Karpas-422 (cell line): ENCODE measurements at regions not wholly inside any gene's neighbourhood (a gene's known extent, or its start where the extent isn't known, plus 50 kb on each side); places are given as distances from the start of the nearest gene placed in this dataset.

ENCODE experiments used
- DNase-seq: peaks from one replicate; pipeline ENCODE4 v3.0.0-alpha.2; 2015
- H2AFZ ChIP-seq: fragments of 200-600 bp; sonication (generic); 2 replicates; pipeline ENCODE4 v1.6.1; 2014; ENCODE audit warnings: antibody characterized with exemption, low read length, mixed read lengths
- H3K27ac ChIP-seq: fragments of 200-600 bp; sonication (generic); 2 replicates; pipeline ENCODE4 v1.5.1; 2014; ENCODE audit warnings: mild to moderate bottlenecking, low read length, moderate library complexity
- H3K27me3 ChIP-seq: fragments of 200-600 bp; sonication (generic); 2 replicates; pipeline ENCODE4 v1.6.1; 2014; ENCODE audit warnings: low read length, mixed read lengths
- H3K36me3 ChIP-seq: fragments of 200-600 bp; sonication (generic); 2 replicates; pipeline ENCODE4 v1.6.1; 2014; ENCODE audit warnings: low read length, mixed read lengths; ENCODE audit not compliant: insufficient read depth
- H3K4me1 ChIP-seq: fragments of 200-600 bp; sonication (generic); 2 replicates; pipeline ENCODE4 v1.6.1; 2014; ENCODE audit warnings: mild to moderate bottlenecking, low read length, mixed read lengths
- H3K4me2 ChIP-seq: fragments of 200-600 bp; sonication (generic); 2 replicates; pipeline ENCODE4 v1.6.1; 2014; ENCODE audit warnings: low read length, low read depth, mild to moderate bottlenecking; ENCODE audit not compliant: poor library complexity, severe bottlenecking
- H3K4me3 ChIP-seq: fragments of 200-600 bp; sonication (generic); 2 replicates; pipeline ENCODE4 v1.5.1; 2014; ENCODE audit warnings: mild to moderate bottlenecking, antibody characterized with exemption, low read length, mixed read lengths
- H3K79me2 ChIP-seq: fragments of 200-600 bp; sonication (generic); 2 replicates; pipeline ENCODE4 v1.6.1; 2014; ENCODE audit warnings: mild to moderate bottlenecking, low read length, mixed read lengths
- H3K9ac ChIP-seq: fragments of 200-600 bp; sonication (generic); 2 replicates; pipeline ENCODE4 v1.6.0; 2014; ENCODE audit warnings: low read length
- H3K9me2 ChIP-seq: fragments of 200-600 bp; sonication (generic), shearing (Covaris generic); replicated peaks from 2 replicates; pipeline ENCODE4 v1.6.0; 2014; ENCODE audit warnings: mild to moderate bottlenecking, low read length, moderate library complexity; ENCODE audit not compliant: insufficient read depth
- H3K9me3 ChIP-seq: fragments of 300-700, 200-600 bp; sonication (generic); 2 replicates; pipeline ENCODE4 v1.6.1; 2014; ENCODE audit warnings: low read length, mixed read lengths
- H4K20me1 ChIP-seq: fragments of 200-600 bp; sonication (generic); 2 replicates; pipeline ENCODE4 v1.6.1; 2014; ENCODE audit warnings: mild to moderate bottlenecking, antibody characterized with exemption, low read length, low read depth; ENCODE audit not compliant: insufficient read depth

- Histone ChIP-seq H3K9ac (no peak overlapping the region), H2AFZ (no peak overlapping the region), H3K36me3 (no peaks in the 10 kb centered on the region), H3K4me3 (no peak overlapping the region), H3K27ac (no peak overlapping the region), H3K27me3 (no peaks in the 10 kb centered on the region), H4K20me1 (no peaks in the 10 kb centered on the region), H3K9me2 (no peaks in the 10 kb centered on the region), H3K9me3 (no peaks in the 10 kb centered on the region), H3K4me1 (no peaks in the 10 kb centered on the region), H3K4me2 (no peak overlapping the region), H3K79me2 (no peaks in the 10 kb centered on the region)
- no peak for DNase-seq
These were observed 59.8 kb upstream of the SOX1 start for GRCh38 chr13:112007191-112007590.

- no peaks in the 10 kb centered on the region for H4K20me1 ChIP-seq
- H3K27me3 ChIP-seq, result no peaks in the 10 kb centered on the region
- H2AFZ ChIP-seq, result no peak overlapping the region
- H3K27ac ChIP-seq, result no peak overlapping the region
- no peaks in the 10 kb centered on the region for H3K4me1 ChIP-seq
- no peaks in the 10 kb centered on the region for H3K9me2 ChIP-seq
- no peak for DNase-seq
- H3K36me3 ChIP-seq, result no peaks in the 10 kb centered on the region
- H3K9me3 ChIP-seq, result no peaks in the 10 kb centered on the region; the same call in 1 of the 2 replicates
- no peaks in the 10 kb centered on the region for H3K79me2 ChIP-seq
- no peak overlapping the region for H3K4me2 ChIP-seq
- H3K9ac ChIP-seq, result no peak overlapping the region
- H3K4me3 ChIP-seq, result no peak overlapping the region
These were observed 56.2 kb upstream of the SOX1 start for GRCh38 chr13:112010714-112011113.

GRCh38 chr13:112012016-112012704 is 54.8 kb upstream of the SOX1 start:
- no peak overlapping the region for H3K4me2 ChIP-seq
- no peak overlapping the region for H2AFZ ChIP-seq
- H3K27ac ChIP-seq, result no peak overlapping the region
- H3K27me3 ChIP-seq, result no peaks in the 10 kb centered on the region
- no peak for DNase-seq
- no peaks in the 10 kb centered on the region for H3K9me2 ChIP-seq
- no peaks in the 10 kb centered on the region for H3K79me2 ChIP-seq
- no peak overlapping the region for H3K9ac ChIP-seq
- no peaks in the 10 kb centered on the region; the same call in 1 of the 2 replicates for H3K9me3 ChIP-seq
- no peaks in the 10 kb centered on the region for H3K4me1 ChIP-seq
- no peaks in the 10 kb centered on the region for H3K36me3 ChIP-seq
- no peak overlapping the region for H3K4me3 ChIP-seq
- no peaks in the 10 kb centered on the region for H4K20me1 ChIP-seq

GRCh38 chr13:112012705-112013085 is 54.3 kb upstream of the SOX1 start:
- no peak overlapping the region for H3K9ac ChIP-seq
- DNase-seq, result no peak

GRCh38 chr13:112013665-112014064 is 53.3 kb upstream of the SOX1 start:
- Histone ChIP-seq H3K79me2 (no peaks in the 10 kb centered on the region), H3K4me1 (no peaks in the 10 kb centered on the region), H2AFZ (no peak overlapping the region), H3K27ac (no peak overlapping the region), H3K9me2 (no peaks in the 10 kb centered on the region), H3K4me2 (no peak overlapping the region), H3K9me3 (no peaks in the 10 kb centered on the region; the same call in 1 of the 2 replicates), H3K4me3 (no peak overlapping the region), H3K27me3 (no peaks in the 10 kb centered on the region), H3K9ac (no peak overlapping the region), H4K20me1 (no peaks in the 10 kb centered on the region), H3K36me3 (no peaks in the 10 kb centered on the region)
- no peak for DNase-seq

More at GRCh38 chr13:112012705-112013085, 54.3 kb upstream of the SOX1 start:
- Histone ChIP-seq H4K20me1 (no peaks in the 10 kb centered on the region), H2AFZ (no peak overlapping the region), H3K4me3 (no peak overlapping the region), H3K9me3 (no peaks in the 10 kb centered on the region; the same call in 1 of the 2 replicates), H3K4me2 (no peak overlapping the region), H3K79me2 (no peaks in the 10 kb centered on the region), H3K4me1 (no peaks in the 10 kb centered on the region), H3K36me3 (no peaks in the 10 kb centered on the region), H3K27me3 (no peaks in the 10 kb centered on the region), H3K27ac (no peak overlapping the region), H3K9me2 (no peaks in the 10 kb centered on the region)

GRCh38 chr13:112014857-112015256 is 52.1 kb upstream of the SOX1 start:
- Histone ChIP-seq H3K9me3 (no peaks in the 10 kb centered on the region; the same call in 1 of the 2 replicates), H3K36me3 (no peaks in the 10 kb centered on the region), H3K9ac (no peak overlapping the region), H3K79me2 (no peaks in the 10 kb centered on the region), H3K4me1 (no peaks in the 10 kb centered on the region), H3K9me2 (no peaks in the 10 kb centered on the region), H3K27ac (no peak overlapping the region), H2AFZ (no peak overlapping the region), H3K4me3 (no peak overlapping the region), H3K4me2 (no peak overlapping the region), H3K27me3 (no peaks in the 10 kb centered on the region), H4K20me1 (no peaks in the 10 kb centered on the region)
- DNase-seq, result no peak
